GM12878 (cell line): ENCODE measurements at regions not wholly inside any gene's neighbourhood (a gene's known extent, or its start where the extent isn't known, plus 50 kb on each side); places are given as distances from the start of the nearest gene placed in this dataset.
A peak's percentile ranks its signal among the peaks of the same experiment; 100 is the strongest.

Experiments
- ATAC-seq: fragments of 200-7000 bp; cut with Tn5 transposase; 3 replicates; pipeline ENCODE4 v1.9.1; 2020; ENCODE audit warnings: mild to moderate bottlenecking, moderate library complexity
- BruUV-seq: library from RNA; stranded (reverse); fragments of 400-500 nt; replicated peaks from 2 replicates; lab custom pipeline; 2021; lab: Mats Ljungman, UMichigan
- CTCF ChIA-PET: fragments of 300-600 bp; sonication (Branson Sonifier 250); formaldehyde crosslinking; extraction: SDS; loops from one replicate; lab custom pipeline; 2021; ENCODE audit warnings: inconsistent platforms; lab: Yijun Ruan, JAX
- POLR2A ChIA-PET: fragments of 350-600 bp; formaldehyde crosslinking; extraction: SDS; loops from one replicate; lab custom pipeline; 2021; ENCODE audit warnings: inconsistent platforms; lab: Charles Lee
- RAD21 ChIA-PET: fragments of 300-600 bp; sonication (Branson Sonifier 250); formaldehyde crosslinking; loops from one replicate; lab custom pipeline; 2023; ENCODE audit warnings: antibody characterized with exemption; ENCODE audit not compliant: unreplicated experiment; lab: Charles Lee
- SMC1A ChIA-PET: fragments of 300-600 bp; sonication (Branson Sonifier 250); formaldehyde crosslinking; loops from one replicate; lab custom pipeline; 2023; ENCODE audit not compliant: unreplicated experiment, uncharacterized antibody; lab: Charles Lee
- DNase-seq: peaks from one replicate; pipeline ENCODE4 v3.0.0-alpha.2; 2011; ENCODE audit warnings: low read depth, low spot score
- FAIRE-seq: peaks from 3 replicates; lab custom pipeline; 2011; peaks lifted over from hg19 to GRCh38; lab: Jason Lieb, UNC
- H2AFZ ChIP-seq: 2 replicates; pipeline ENCODE4 v1.6.0; 2011; ENCODE audit warnings: low read depth, low read length, control low read depth; ENCODE audit not compliant: control insufficient read depth
- H3K27ac ChIP-seq: 2 replicates; pipeline ENCODE4 v1.5.1; 2011; ENCODE audit warnings: control low read depth; ENCODE audit not compliant: control insufficient read depth, insufficient read depth
- H3K27me3 ChIP-seq, 2 experiments: replicated peaks in 1 of 2; 2 replicates each; pipeline versions ENCODE4 v1.6.0 to v1.6.1; 2011; ENCODE audit warnings: low read length in 1 of 2; ENCODE audit not compliant: control insufficient read depth in 2 of 2, insufficient read depth in 2 of 2
- H3K36me3 ChIP-seq, 2 experiments: 2 replicates each; pipeline ENCODE4 v1.5.1; 2011; ENCODE audit warnings: low read length in 1 of 2; ENCODE audit not compliant: control insufficient read depth in 2 of 2, insufficient read depth in 2 of 2
- H3K4me1 ChIP-seq: 2 replicates; pipeline ENCODE4 v1.6.1; 2011; ENCODE audit warnings: mild to moderate bottlenecking, low read length, moderate library complexity, mixed read lengths; ENCODE audit not compliant: control insufficient read depth, insufficient read depth
- H3K4me2 ChIP-seq: 2 replicates; pipeline ENCODE4 v1.6.0; 2011; ENCODE audit warnings: control low read depth; ENCODE audit not compliant: control insufficient read depth, insufficient read depth
- H3K4me3 ChIP-seq: fragments of 200-600 bp; sonication (generic); 2 replicates; pipeline ENCODE4 v1.5.1; 2016
- H3K79me2 ChIP-seq: 2 replicates; pipeline ENCODE4 v1.6.0; 2011; ENCODE audit warnings: low read length; ENCODE audit not compliant: control insufficient read depth, insufficient read depth
- H3K9ac ChIP-seq: 2 replicates; pipeline ENCODE4 v1.8.0; 2011; ENCODE audit warnings: low read length, control low read depth, mixed read lengths; ENCODE audit not compliant: control insufficient read depth, insufficient read depth
- H3K9me3 ChIP-seq: replicated peaks from 3 replicates; pipeline ENCODE4 v1.5.1; 2011; ENCODE audit warnings: mild to moderate bottlenecking, low read length; ENCODE audit not compliant: control insufficient read depth, insufficient read depth
- H4K20me1 ChIP-seq: 2 replicates; pipeline ENCODE4 v1.6.0; 2011; ENCODE audit not compliant: control insufficient read depth, insufficient read depth
- BCL11A ChIP-seq: IDR thresholded peaks from 2 replicates; pipeline ENCODE4 v1.6.1; 2011; ENCODE audit warnings: low read depth, low read length
- BHLHE40 ChIP-seq, 2 experiments: fragments of 450-650 bp in 1 of 2; IDR thresholded peaks; 2 replicates each; pipeline ENCODE4 v1.6.1; 2011 to 2017; ENCODE audit warnings: low read depth in 2 of 2, borderline replicate concordance in 1 of 2, improper control_type of control experiment in 1 of 2, low read length in 1 of 2, mild to moderate bottlenecking in 1 of 2
- BRCA1 ChIP-seq: IDR thresholded peaks from 2 replicates; pipeline ENCODE4 v1.6.1; 2011; ENCODE audit warnings: low read depth, low read length, improper control_type of control experiment
- CBFB ChIP-seq: IDR thresholded peaks from 2 replicates; pipeline ENCODE4 v1.6.1; 2016; ENCODE audit warnings: antibody characterized with exemption, low read depth
- CEBPB ChIP-seq, 2 experiments: fragments of 150-350 bp in 1 of 2; IDR thresholded peaks; 2 replicates each; pipeline ENCODE4 v1.6.1; 2012 to 2014; ENCODE audit warnings: low read depth in 2 of 2, low read length in 2 of 2, borderline replicate concordance in 1 of 2, inconsistent platforms in 1 of 2
- CREB1 ChIP-seq: IDR thresholded peaks from 2 replicates; pipeline ENCODE4 v1.6.1; 2012; ENCODE audit warnings: low read depth, mild to moderate bottlenecking, inconsistent platforms
- IKZF1 ChIP-seq: fragments of 450-650 bp; conservative IDR thresholded peaks from 2 replicates; pipeline ENCODE4 v1.6.1; 2017; ENCODE audit warnings: antibody characterized with exemption, mild to moderate bottlenecking
- IKZF2 ChIP-seq, 2 experiments: fragments of 450-650 bp; IDR thresholded peaks; 2 replicates each; pipeline ENCODE4 v1.6.1; 2017; ENCODE audit warnings: mild to moderate bottlenecking in 2 of 2, moderate library complexity in 2 of 2
- IRF4 ChIP-seq: IDR thresholded peaks from 2 replicates; pipeline ENCODE4 v1.6.1; 2011; ENCODE audit warnings: low read depth, low read length
- JUNB ChIP-seq: IDR thresholded peaks from 2 replicates; pipeline ENCODE4 v1.6.1; 2016; ENCODE audit warnings: antibody characterized with exemption, mild to moderate bottlenecking
- MEF2A ChIP-seq: IDR thresholded peaks from 2 replicates; pipeline ENCODE4 v1.6.1; 2011; ENCODE audit warnings: low read depth, mild to moderate bottlenecking, low read length, moderate library complexity; ENCODE audit not compliant: insufficient read depth
- NBN ChIP-seq: fragments of 450-650 bp; IDR thresholded peaks from 2 replicates; pipeline ENCODE4 v1.6.1; 2016
- NR2F1 ChIP-seq: fragments of 450-650 bp; conservative IDR thresholded peaks from 2 replicates; pipeline ENCODE4 v1.6.1; 2017; ENCODE audit warnings: mild to moderate bottlenecking
- PAX5 ChIP-seq: IDR thresholded peaks from 2 replicates; pipeline ENCODE4 v1.6.1; 2011; ENCODE audit warnings: low read depth, low read length, borderline replicate concordance
- PBX3 ChIP-seq: IDR thresholded peaks from 2 replicates; pipeline ENCODE4 v1.6.1; 2011; ENCODE audit warnings: mild to moderate bottlenecking, low read depth, low read length, moderate library complexity; ENCODE audit not compliant: insufficient replicate concordance
- POU2F2 ChIP-seq: IDR thresholded peaks from 3 replicates; pipeline ENCODE4 v1.6.1; 2011; ENCODE audit warnings: low read depth, mild to moderate bottlenecking, low read length, borderline replicate concordance
- RCOR1 ChIP-seq: conservative IDR thresholded peaks from 2 replicates; pipeline ENCODE4 v1.6.1; 2012; ENCODE audit warnings: low read depth, low read length, improper control_type of control experiment
- SUPT20H ChIP-seq: IDR thresholded peaks from 2 replicates; pipeline ENCODE4 v1.6.1; 2011; ENCODE audit warnings: low read depth, mild to moderate bottlenecking, low read length, moderate library complexity, borderline replicate concordance; ENCODE audit not compliant: control insufficient read depth
- TCF3 ChIP-seq: IDR thresholded peaks from 2 replicates; pipeline ENCODE4 v1.6.1; 2012; ENCODE audit warnings: low read depth, mild to moderate bottlenecking, low read length, borderline replicate concordance; ENCODE audit not compliant: insufficient read depth
- TCF7 ChIP-seq: IDR thresholded peaks from 2 replicates; pipeline ENCODE4 v1.6.1; 2014; ENCODE audit warnings: antibody characterized with exemption, borderline replicate concordance
- ZBED1 ChIP-seq: IDR thresholded peaks from 2 replicates; pipeline ENCODE4 v1.6.1; 2016; ENCODE audit warnings: borderline replicate concordance
- WGBS: methylation state at CpG from one replicate; pipeline ENCODE4 v1.1.6; 2016; ENCODE audit warnings: low lambda C conversion rate; ENCODE audit not compliant: insufficient replicate concordance, insufficient coverage; ENCODE audit errors: missing lambda C conversion rate; 5-methylcytosine and 5-hydroxymethylcytosine counted together
- in situ Hi-C: fragments of 300-500 bp; cut with MboI; formaldehyde crosslinking; loops from 9 replicates; pipeline ENCODE4 v1.14.3; 2018; ENCODE audit warnings: mixed read lengths
- intact Hi-C: fragments of 100-400 bp; cut with micrococcal nuclease; formaldehyde crosslinking; loops from one replicate; pipeline ENCODE4 v1.14.2; 2022; ENCODE audit not compliant: unreplicated experiment

GRCh38 chr14:71523630-71524319 is 408.5 kb upstream of the RGS6 start (continued):
- TF ChIP-seq CEBPB (IDR thresholded peaks at IDR 0.05; ENCODE audit: borderline replicate concordance in 1 of 2, low read depth in 2 of 2, low read length in 2 of 2): peak in 1 of 2 experiments; percentile 92; a peak in 1 of 4 replicates
- peak; percentile 91; the same call in 1 of the 2 replicates for TF ChIP-seq IRF4
- no peak for TF ChIP-seq NR2F1
- peak; percentile 69; the same call in 1 of the 2 replicates for TF ChIP-seq TCF3

- 2% methylated on average over 6 of the region's 6 CpGs for WGBS
- POLR2A ChIA-PET: interaction anchor here (1.2 to 2.3 kb wide), 4 partner anchors 26 to 98 kb away, joined by 3 to 10 read pairs (median 4); no protein-coding TSS in a partner anchor
- TF ChIP-seq IKZF2 (IDR thresholded peaks at IDR 0.05) (0 out of 4 replicates have a peak, but pooled peaks of 1 of the 2 experiments have one; percentile 3), POU2F2 (0 out of 3 replicates have a peak, but pooled peaks have one; percentile 8), RCOR1 (0 out of 2 replicates have a peak, but pooled peaks have one; percentile 13), ZBED1 (0 out of 2 replicates have a peak, but pooled peaks have one; percentile 0), MEF2A (peak; percentile 1; the same call in 1 of the 2 replicates), IKZF1 (0 out of 2 replicates have a peak, but pooled peaks have one; percentile 7), SUPT20H (no peak), JUNB (peak; percentile 34), BRCA1 (no peak), CREB1 (peak; percentile 57), BHLHE40 (IDR thresholded peaks at IDR 0.05; ENCODE audit: borderline replicate concordance in 1 of 2, low read depth in 2 of 2, low read length in 1 of 2) (0 out of 4 replicates have a peak, but pooled peaks of 1 of the 2 experiments have one; percentile 1), NBN (peak; percentile 3; the same call in 1 of the 2 replicates), PBX3 (no peak), TCF7 (0 out of 2 replicates have a peak, but pooled peaks have one; percentile 12), CBFB (0 out of 2 replicates have a peak, but pooled peaks have one; percentile 72), BCL11A (no peak), PAX5 (0 out of 2 replicates have a peak, but pooled peaks have one; percentile 13)
Measured at GRCh38 chr14:71524320-71524982, 407.8 kb upstream of the RGS6 start.

More at GRCh38 chr14:71524320-71524982, 407.8 kb upstream of the RGS6 start:
- Histone ChIP-seq H3K4me2 (peak overlapping the region; percentile 88), H3K4me3 (peak overlapping the region; percentile 22; the same call in 1 of the 2 replicates), H3K79me2 (peaks cover 48% of the 10 kb centered on the region), H3K36me3 (no peaks in the 10 kb centered on the region; a peak in 1 of 4 replicates), H2AFZ (no peak overlapping the region), H3K27me3 (no peaks in the 10 kb centered on the region), H4K20me1 (no peaks in the 10 kb centered on the region), H3K27ac (peak overlapping the region; percentile 72), H3K4me1 (peaks cover 26% of the 10 kb centered on the region), H3K9me3 (no peaks in the 10 kb centered on the region), H3K9ac (peak overlapping the region; percentile 51)
- intact Hi-C loops (loop anchor here (1.0 to 10.0 kb wide), 3 partner anchors 26 to 200 kb away; partner anchors contain the start of gene SIPA1L1), in situ Hi-C loops (no loop called here)
- DNase-seq (peak; percentile 64), ATAC-seq (peak; percentile 83), FAIRE-seq (peak; percentile 44)
- RAD21 ChIA-PET: interaction anchor here (0.7 to 3.0 kb wide), 8 partner anchors 26 to 228 kb away, joined by 3 to 17 read pairs (median 6); no protein-coding TSS in a partner anchor
- BruUV-seq: TSS peak; percentile 23
- SMC1A ChIA-PET: interaction anchor here (0.6 to 10.2 kb wide), 14 partner anchors 11 to 202 kb away, joined by 3 to 108 read pairs (median 4); no protein-coding TSS in a partner anchor
- CTCF ChIA-PET: interaction anchor here (0.6 to 1.2 kb wide), 4 partner anchors 16 to 880 kb away, joined by 3 read pairs; no protein-coding TSS in a partner anchor
